GM08714 (cell line): ENCODE measurements at regions not wholly inside any gene's neighbourhood (a gene's known extent, or its start where the extent isn't known, plus 50 kb on each side); places are given as distances from the start of the nearest gene placed in this dataset.

Source experiments
- H3K4me3 ChIP-seq: fragments of 200-500 bp; sonication (Bioruptor generic); 2 replicates; pipeline ENCODE4 v1.5.1; 2014; ENCODE audit warnings: mild to moderate bottlenecking, low read length, inconsistent platforms
- ZNF274 ChIP-seq: IDR thresholded peaks from 2 replicates; pipeline ENCODE4 v1.6.1; 2012; ENCODE audit warnings: mild to moderate bottlenecking, low read depth, low read length

- no peak for TF ChIP-seq ZNF274
- H3K4me3 ChIP-seq, result no peak overlapping the region
These were observed 193.6 kb downstream of the MTRR start for GRCh38 chr5:8062521-8062920.

- H3K4me3 ChIP-seq, result no peak overlapping the region
- no peak for TF ChIP-seq ZNF274
These were observed 199.1 kb downstream of the MTRR start for GRCh38 chr5:8068078-8068477.

- TF ChIP-seq ZNF274, result no peak
- no peak overlapping the region for H3K4me3 ChIP-seq
These were observed 201.2 kb downstream of the MTRR start for GRCh38 chr5:8070138-8070537.

GRCh38 chr5:8079056-8079455, 210.1 kb downstream of the MTRR start:
- H3K4me3 ChIP-seq, result no peak overlapping the region
- no peak for TF ChIP-seq ZNF274

- H3K4me3 ChIP-seq, result no peak overlapping the region
- no peak for TF ChIP-seq ZNF274
These were observed 212.2 kb downstream of the MTRR start for GRCh38 chr5:8081179-8081578.

- TF ChIP-seq ZNF274, result no peak
- no peak overlapping the region for H3K4me3 ChIP-seq
These were observed 224.7 kb downstream of the MTRR start for GRCh38 chr5:8093669-8094068.

- no peak for TF ChIP-seq ZNF274
- H3K4me3 ChIP-seq, result no peak overlapping the region
These were observed 225.4 kb downstream of the MTRR start for GRCh38 chr5:8094304-8094703.

GRCh38 chr5:8097146-8097545, 228.2 kb downstream of the MTRR start:
- H3K4me3 ChIP-seq, result no peak overlapping the region
- no peak for TF ChIP-seq ZNF274

GRCh38 chr5:8098081-8098480, 229.1 kb downstream of the MTRR start:
- TF ChIP-seq ZNF274, result no peak
- H3K4me3 ChIP-seq, result no peak overlapping the region

- TF ChIP-seq ZNF274, result no peak
These were observed 233.8 kb downstream of the MTRR start for GRCh38 chr5:8102714-8103113.

GRCh38 chr5:8114597-8115266, 245.8 kb downstream of the MTRR start:
- no peak overlapping the region for H3K4me3 ChIP-seq
- no peak for TF ChIP-seq ZNF274

More at GRCh38 chr5:8102714-8103113, 233.8 kb downstream of the MTRR start:
- H3K4me3 ChIP-seq, result no peak overlapping the region

- H3K4me3 ChIP-seq, result no peak overlapping the region
- TF ChIP-seq ZNF274, result no peak
These were observed 254.6 kb downstream of the MTRR start for GRCh38 chr5:8123559-8123958.

- TF ChIP-seq ZNF274, result no peak
- H3K4me3 ChIP-seq, result no peak overlapping the region
These were observed 265.7 kb downstream of the MTRR start for GRCh38 chr5:8134609-8135008.

- no peak for TF ChIP-seq ZNF274
- no peak overlapping the region for H3K4me3 ChIP-seq
These were observed 266.8 kb downstream of the MTRR start for GRCh38 chr5:8135742-8136141.

GRCh38 chr5:8136271-8136670, 267.3 kb downstream of the MTRR start:
- TF ChIP-seq ZNF274, result no peak
- H3K4me3 ChIP-seq, result no peak overlapping the region

- TF ChIP-seq ZNF274, result no peak
These were observed 269.1 kb downstream of the MTRR start for GRCh38 chr5:8137941-8138550.

More at GRCh38 chr5:8137941-8138550, 269.1 kb downstream of the MTRR start:
- no peak overlapping the region for H3K4me3 ChIP-seq
